Iris pigment epithelial cell (primary cell): ENCODE measurements at regions not wholly inside any gene's neighbourhood (a gene's known extent, or its start where the extent isn't known, plus 50 kb on each side); places are given as distances from the start of the nearest gene placed in this dataset.
"Not testable (repeated sequence)": the region's sequence is repeated elsewhere in the genome, so short reads cannot be mapped to it uniquely, and the experiment has no call there.

Experiments used
- DNase-seq: peaks from one replicate; pipeline ENCODE4 v3.0.0-alpha.2; 2011; ENCODE audit warnings: low read depth

DNA sequence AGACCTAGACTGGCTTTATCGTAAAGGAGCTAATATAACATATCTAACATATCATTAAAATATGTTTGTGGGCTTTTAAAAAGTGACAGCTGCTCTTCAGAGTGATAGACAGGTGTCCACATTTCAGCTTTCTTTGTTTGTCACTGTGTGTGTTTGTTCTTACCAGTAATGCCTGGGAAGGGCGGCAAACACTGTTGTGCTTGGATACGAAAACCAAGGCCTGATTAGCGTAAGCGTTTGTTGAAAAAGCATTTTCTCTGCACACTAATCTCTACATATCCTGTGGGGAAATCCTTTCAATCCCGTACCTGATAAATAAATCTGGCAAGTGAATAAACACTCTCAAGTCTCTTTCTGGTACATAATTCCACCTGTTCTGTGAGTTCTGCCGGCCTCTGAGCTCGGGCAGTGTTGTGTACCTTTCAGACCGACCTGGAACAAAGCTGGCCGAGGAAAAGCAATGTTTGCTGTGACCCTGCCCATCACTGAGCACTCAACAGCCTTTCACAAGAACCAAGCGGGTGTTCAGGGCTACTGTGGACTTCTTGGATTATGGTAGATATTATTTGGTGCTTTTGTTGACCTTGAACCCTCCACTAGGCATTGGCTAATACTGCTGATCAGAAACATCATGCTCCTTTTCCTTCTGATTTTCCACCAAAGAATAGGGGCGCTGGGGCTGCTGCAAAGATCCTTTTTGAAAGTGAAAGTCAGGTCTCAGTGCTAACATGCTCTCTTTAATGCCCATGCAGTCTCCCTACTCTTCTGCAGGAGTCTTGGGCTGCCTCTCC, 100.4 kb downstream of the CD83 start:
- no peak for DNase-seq

DNA sequence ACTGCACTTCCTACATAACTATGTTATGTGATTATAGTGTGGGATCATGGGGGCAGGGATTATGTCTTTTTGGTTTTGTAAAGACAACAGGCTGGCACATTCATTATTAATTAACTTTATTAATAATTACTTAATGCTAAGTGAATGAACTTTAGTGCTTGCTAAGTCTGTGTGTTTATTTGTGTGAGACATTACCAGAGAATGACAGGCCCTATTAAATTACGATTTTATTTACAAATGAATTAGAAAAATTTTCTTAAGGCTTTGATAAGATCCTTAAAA, 100.9 kb downstream of the CD83 start:
- DNase-seq, result no peak

DNA sequence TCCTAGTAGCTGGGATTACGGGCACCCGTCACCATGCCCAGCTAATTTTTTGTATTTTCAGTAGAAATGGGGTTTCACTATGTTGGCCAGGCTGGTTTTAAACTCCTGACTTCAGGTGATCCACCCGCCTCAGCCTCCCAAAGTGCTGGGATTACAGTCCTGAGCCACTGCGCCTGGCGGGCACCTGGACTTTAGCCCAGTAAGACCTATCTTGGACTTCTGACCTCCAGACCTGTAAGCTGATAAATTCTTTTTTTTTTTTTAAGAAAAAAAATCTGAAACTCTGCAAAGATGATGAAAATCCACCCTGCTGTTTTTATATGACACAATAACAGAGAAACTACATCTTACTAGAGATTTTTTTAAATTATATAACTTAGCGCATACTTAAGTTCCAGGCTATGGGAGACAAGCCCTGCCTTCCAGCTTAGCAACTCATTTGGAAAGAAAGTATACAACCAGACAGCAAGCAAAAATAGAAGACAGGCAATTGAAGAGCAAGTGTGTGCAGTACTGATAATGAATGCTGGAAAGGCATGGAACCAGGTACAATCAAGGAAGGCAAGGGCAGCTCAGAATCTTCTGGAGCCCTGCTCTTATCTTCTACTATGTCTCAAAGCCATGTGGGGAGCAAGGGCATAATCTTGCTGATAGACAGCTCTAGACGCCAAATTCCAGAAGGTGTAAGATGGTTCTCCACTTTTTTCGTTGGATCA, 104.2 kb downstream of the CD83 start:
- no peak for DNase-seq

DNA sequence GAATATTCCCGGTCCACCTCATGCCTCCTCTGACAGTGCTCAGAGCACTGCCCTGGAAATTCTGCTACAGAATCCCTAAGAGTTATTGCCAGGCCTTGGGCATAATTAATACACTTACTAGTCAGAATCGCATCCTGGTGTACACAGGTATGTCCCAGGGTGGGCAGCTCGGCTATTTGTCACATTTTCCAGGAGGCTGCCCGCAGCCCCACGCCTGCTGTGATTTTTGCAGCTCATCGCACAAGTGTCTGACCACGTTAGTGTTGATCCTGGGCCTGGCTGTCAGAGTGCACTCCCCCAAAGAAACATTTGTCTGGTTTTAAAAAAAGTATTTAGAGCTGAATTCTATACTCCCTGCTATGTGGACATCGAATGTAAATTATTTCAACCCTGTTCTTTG, 105.4 kb downstream of the CD83 start:
- no peak for DNase-seq

DNA sequence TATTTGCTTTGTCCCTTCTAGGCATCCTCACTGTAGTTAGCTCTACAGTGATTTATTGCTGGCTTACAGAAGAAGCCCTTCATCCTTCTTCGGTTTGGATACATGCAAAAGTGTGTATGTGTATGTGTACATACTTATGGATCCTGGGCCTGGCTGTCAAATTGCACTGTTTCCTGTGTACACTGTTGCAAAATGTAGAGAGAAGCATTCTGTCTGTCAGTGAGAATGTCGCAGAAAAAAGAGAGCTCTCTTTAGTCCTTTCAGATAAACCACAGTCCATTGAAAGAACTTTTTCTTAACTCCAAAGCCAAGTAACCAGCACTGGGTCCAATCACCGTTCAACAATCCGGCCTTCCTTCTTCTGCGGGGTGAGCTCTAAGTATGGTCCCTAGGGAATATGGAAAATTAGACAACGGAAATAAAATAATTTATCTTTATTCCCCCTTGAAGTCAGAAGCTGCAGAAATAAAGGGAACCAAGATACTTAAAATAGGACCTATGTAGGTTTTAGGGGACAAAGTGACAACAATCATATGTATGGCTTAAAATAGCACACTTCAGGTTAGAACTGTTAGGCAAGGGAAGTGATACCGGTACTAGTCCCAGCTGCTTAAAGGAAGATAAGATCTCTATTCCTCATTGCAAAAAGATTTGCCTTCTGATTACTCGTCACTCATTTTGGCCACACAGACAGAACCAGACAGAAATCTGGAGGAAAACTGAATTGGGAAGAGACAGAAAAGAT, 107.0 kb downstream of the CD83 start:
- no peak for DNase-seq

DNA sequence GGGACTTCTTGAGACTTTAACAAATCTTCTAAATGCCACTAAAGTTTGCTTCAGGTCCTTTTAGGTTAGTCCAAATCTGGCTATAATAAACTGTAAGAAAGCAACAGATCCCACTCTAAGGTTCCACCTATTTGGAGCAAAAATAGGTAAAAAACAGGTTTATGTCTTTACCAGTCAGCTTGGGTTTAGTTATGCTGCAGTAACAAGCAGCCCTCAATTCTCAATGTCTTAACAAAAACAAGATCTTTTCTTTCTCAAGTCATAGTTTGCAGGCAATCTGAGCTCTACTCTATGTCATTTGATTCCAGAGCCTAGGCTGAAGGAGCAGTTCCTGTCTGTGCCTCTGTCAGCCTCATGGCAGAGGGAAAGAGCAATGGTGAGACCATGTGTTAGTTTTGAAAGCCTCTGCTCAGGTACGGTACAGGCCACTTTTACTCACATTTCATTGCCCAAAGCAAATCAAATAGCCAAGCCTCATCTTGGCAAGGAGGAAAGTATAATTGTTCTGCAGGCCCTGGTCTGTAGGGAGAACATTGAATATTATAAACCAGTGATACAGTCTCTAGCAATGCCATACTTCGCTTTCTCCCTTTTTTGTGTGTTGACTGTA, 108.6 kb downstream of the CD83 start:
- no peak for DNase-seq

DNA sequence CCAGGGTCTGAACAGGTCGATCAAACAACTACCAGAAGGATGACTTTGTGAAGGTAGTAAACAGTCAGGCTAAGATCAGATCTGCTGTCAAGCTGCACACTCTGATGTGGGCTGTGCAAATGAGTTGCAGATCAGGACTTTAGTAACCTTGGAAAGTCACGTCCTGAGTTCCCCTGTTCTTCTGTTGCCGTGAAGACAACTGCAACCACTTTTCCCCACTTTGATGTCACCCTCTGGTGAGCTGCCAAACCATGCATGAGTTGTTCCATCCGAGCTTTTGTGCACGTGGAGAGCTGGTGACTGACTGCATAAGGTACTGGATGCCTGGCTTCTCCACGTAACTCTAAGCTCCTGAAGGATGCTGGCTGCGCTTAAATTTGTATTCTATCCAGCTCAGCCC, 111.0 kb downstream of the CD83 start:
- no peak for DNase-seq

DNA sequence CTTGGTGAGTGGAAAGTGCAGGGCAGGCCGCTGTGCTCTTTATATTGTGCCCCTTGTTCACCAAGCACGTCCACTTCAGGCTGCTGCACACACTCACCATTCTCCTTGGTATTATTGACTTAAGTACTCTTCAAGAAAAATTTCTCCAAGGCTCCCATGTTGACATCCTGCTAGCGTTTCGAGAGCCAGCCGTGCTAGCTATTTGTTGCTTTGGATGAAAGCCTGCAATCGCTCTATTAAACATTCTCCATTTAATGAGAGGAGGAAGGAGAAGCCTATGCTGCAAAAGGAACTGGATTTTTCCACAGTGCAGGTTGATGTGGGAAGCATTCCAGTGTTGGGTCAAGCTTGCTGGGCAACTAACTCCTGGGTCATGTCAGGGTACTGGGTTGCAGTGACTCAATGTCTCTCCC, 113.5 kb downstream of the CD83 start:
- no peak for DNase-seq

DNA sequence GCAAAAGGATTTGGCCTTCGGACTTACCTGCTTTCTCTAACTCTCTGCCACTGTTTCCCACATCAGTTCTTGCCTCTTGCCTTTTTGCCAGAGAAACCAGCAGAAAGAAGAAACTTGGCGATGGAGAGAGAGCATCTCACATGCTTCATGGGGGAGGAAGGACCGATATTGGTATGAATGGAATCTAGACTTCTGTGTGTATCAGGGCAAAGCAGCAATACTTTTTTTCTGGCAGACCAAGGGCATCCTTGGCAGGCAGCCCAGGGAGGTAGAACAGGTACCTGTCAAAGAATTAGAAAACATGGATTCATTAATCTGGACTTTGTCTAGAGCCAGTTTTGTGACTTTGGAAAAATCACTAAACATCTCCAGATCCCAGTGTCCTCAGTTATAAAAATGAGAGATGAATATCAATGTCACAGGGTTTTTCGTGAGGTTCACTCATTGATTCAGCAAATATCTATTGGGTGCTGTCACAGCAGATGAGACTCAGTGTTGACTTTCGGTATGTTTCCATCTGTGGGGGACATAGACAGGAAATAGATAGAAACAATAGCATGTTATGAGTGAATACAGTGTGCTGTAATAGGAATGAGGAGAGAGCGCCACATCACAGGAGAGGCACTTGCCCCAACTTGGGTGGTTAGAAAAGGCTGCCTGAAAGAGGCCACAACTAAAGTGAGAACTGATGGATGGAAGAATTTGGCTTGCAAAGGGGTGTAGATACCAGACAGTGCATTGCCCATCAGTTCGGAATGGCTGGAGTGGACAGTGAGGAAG, 114.1 kb downstream of the CD83 start:
- no peak for DNase-seq

DNA sequence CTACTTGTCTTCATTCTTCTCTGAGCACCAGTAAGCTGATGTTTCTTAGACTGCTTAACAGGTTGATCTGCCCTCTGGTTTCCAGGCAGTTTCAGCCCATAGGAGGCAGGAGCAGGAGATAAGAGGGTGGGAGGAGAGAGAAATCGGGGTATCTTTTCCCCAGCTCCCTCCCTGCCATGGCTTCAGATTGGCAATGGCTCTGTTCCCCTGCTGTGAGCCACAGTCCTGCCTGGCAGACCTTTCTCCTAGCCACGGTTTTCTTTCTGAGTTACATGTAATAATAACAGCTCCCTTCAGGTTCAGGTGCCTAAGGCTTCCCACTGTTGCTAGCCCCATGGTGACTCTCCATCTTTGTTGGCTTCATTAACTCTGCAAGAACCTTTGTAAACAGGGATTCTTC, 115.3 kb downstream of the CD83 start:
- DNase-seq, result no peak

DNA sequence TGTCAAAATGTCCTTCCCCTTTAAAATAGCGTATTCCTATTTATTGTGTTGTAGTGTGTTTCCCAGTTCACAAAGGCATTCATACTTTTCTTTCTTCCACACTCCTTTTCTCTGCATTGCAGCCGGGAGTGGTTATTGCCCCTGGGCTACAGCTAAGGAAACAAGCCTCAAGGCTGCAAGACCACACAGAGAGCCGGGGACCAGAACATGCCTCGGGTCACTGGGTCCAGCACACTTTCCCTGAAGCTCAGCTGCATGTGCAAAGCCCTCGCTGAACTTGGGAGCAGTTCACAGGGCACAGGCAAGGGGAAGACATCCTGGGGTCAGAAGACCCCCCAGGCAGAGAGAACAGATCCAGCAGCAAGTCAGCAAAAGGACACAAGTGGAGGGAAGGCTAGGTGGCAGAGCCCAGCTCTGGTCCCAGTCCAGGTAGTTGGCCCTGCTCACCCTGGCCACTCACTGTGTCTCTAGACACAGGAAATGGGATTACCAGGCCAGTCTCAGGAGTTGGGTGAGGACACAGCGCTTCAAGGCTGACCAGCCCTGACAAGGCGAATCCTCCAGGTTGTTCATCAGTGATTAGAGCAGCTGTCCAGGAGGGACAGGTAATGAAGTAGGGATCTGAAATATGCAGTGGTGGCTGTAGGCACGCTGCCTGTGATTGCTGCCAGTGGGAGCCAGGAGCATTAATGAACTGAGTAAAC, 118.2 kb downstream of the CD83 start:
- DNase-seq, result no peak

DNA sequence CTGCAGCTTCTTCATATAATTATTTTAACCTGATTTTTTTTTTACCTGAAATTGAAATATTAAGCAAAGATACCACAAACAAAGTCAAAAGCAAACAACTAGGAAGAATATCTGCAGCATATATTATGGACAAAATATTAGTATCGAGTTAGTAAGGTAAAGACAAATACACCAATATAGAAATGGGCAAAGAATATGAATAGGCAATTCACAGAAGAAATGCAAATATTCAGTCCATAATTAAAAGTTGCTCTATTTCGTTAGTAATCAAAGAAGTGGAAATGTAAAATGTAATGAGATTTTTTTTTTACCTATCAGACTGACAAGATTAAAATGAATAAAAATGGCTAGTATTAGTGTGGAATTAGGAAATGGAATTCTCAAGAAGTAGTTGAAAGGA, 121.5 kb downstream of the CD83 start:
- no peak for DNase-seq

DNA sequence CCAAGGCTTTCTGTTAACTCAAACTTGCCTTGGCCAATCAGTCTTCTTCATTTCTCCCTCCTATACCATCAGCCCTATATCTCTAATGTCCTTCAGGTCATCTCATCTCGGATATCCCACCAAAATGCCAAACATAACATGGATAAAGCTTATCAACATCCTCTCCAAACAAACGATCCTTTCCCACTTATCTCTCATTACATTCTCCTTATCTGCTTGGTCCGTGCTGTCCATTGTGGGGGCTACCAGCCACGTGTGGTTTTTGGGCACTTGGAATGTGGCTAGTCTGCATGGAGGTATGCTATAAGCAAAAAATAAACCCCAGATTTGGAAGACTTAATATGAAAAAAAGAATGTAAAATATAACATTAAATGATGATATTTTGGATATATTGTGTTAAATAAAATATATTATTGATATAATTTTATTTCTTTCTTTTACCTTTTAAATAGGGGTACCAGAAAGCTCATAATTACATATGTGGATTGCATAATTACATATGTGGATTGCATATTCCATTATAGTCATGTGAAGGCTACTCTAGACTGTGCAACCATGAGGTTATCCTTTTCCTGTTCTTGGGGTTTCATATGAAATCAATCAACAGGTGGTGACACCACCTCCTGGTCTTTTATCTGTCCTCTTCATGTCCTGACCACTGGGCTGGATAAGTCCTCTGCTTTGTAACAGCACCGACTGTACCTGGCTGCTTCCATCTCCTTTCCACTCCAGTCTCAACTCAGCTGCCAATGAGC, 123.0 kb downstream of the CD83 start:
- DNase-seq, result no peak

DNA sequence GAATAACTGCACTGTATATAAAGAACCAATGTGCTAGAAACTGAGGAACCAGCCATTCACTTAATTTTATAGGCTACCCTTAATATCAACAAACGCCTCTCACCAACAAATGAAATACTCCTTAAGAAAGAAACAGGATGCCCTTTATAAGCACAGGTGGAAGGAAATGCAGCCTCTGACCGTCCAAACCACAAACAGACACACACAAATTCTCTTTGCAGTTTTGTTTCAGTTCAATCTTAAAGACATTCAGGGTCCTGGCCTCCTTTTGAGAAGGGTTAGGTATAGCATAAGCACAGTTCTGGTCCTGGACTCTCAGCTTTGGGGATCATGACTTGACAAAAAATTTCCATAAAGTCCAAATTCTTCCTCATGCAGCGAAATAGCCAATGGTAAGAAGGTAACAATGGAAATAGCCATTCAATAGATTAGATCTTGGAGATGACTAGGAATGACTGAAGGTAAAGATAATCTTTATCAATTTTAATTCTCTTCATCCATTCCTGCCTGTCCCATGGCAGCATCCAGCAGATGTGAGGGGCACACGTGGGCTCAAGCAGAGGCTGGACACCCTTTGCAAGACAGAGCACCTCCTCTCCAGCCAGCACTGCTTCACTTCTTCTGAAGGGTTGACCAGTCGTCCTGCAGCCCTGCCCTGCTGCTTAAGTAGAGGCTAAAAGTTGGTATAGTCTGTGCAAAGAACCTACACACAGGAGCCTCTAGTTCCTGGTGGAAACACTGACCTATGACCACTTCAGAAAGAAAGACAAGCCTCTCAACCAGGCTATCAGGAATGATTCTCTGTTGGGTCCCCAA, 123.9 kb downstream of the CD83 start:
- no peak for DNase-seq

DNA sequence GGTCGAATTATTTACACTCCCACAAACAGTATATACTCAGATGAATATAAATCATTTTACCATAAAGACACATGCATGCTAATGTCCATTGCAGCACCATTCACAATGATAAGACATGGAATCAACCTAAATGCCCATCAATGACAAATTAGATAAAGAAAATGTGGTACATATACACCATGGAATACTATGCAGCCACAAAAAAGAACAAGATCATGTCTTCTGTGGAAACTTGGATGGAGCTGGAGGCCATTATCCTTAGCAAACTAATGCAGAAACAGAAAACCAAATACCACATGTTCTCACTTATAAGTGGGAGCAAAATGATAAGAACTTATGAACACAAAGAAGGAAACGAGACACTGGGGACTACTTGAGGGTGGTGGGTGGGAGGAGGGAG, 125.3 kb downstream of the CD83 start:
- DNase-seq, result not testable (repeated sequence)

DNA sequence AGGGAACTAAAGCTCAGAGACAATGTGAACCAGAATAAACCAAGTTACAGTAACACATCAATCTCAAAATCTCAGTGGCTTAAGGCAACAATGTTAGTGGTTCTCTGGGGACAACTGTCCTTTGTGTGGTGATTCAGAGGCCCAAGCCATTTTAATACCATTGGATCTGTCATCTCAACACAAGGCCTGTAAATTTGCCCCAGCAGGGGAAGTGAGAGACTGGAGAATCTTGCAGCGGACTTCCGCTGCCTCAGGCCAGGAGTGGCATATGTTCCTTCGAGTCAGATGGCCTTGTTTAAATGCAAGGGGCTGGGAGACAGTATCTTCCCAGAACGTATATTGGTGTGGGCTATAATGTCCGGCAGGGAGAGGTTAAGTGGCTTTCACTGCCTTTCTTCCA, 126.0 kb downstream of the CD83 start:
- DNase-seq, result no peak

DNA sequence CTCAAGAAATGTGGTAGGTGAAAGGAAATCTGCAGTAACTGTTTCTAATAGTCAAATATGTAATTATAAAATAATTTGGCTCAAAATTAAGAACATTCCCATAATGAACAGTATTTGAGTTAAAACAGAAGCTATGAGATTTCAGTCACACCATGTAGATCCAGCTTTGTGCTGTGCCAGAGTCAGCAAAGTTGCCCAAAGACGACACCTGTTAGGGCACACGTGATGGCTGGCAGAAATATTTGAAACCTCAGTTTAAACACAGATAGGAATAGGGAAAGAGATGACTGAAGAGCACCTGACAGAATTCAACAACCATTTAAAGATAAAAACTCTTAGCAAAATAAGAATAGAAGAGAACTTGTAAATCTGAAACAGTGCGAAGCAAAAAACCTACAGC, 129.3 kb downstream of the CD83 start:
- DNase-seq, result no peak

DNA sequence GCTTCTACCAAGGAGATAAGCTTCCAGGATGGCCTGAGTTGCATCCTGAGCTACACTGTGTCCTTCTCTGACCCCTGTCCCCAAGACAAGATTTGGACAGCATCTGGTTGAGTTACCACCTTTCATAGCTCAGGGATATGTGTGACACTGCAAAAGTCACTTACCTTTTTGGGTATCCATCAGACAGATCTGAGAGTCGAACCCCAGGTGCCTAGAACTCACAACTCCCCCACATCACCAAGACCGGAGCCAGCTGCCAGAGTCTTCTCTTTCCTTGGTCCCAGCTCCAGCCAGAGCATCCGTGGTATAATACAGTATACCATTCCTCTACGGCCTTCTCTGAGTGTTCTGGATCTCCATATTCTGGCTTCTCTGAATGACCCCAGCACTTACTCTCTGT, 133.0 kb downstream of the CD83 start:
- DNase-seq, result no peak

DNA sequence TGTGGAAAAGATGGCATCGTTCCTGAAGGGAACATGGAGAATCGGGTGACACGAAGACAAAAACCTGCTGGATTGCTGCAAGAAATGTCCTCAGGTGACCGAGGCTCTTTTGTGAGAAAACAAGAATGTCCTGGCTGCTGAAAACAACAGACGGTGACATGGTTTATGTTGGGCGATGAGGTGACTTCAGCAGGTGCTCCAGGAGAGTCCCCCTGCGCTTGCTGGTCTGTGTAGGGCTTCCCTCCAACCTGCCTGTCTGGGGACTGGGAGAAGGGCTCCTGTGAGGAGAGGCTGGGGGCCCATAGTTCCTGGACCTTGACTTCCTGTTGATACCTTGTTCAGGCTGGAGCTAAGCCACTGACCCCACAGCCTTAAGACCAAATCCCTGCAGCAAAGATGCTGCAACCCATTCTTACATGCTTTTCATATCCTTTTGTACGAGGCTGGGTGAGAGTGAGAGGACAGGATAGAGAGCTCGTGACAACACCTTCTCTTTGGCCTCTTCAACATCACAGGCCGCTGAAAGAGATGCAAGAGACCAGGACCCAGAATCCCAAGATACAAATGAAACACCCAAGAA, 134.8 kb downstream of the CD83 start:
- DNase-seq, result no peak
